ENCODE measurements at regions not wholly inside any gene's neighbourhood (a gene's known extent, or its start where the extent isn't known, plus 50 kb on each side); places are given as distances from the start of the nearest gene placed in this dataset.
"Not testable (repeated sequence)": the region's sequence is repeated elsewhere in the genome, so short reads cannot be mapped to it uniquely, and the experiment has no call there.

- DNase-seq (ENCODE audit: low read depth in 2 of 2), result not testable (repeated sequence)
Measured at GRCh38 chr2:89296820-89297398, 605.4 kb downstream of the RPIA start.

GRCh38 chr2:89299196-89299595 lies 607.7 kb downstream of the RPIA start:
- DNase-seq (ENCODE audit: low read depth in 2 of 2), result not testable (repeated sequence)

DNA sequence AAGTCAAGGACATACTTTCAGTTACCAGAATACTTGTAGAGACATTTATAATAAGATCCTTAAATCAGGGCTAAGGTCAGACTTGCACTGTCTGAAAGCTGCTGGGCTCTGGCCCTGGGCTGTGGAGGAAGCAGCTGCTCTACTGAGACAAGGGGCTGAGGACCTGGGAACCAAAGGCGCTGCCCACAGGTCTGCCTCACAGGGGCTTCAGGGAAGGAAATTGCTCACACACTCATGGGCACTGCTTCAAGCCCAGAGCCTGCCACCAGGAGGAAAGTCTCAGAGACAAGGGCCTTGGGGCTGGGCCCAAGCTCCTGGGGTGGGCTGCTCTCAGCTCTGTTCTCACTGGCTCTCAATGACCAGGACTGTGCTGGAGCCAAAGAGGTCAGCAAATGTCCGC lies 614.1 kb downstream of the RPIA start:
- DNase-seq (ENCODE audit: low read depth in 2 of 2), result not testable (repeated sequence)

GRCh38 chr2:89306869-89307637 lies 615.6 kb downstream of the RPIA start:
- not testable (repeated sequence) for DNase-seq (ENCODE audit: low read depth in 2 of 2)

GRCh38 chr2:89318990-89319389 lies 627.5 kb downstream of the RPIA start:
- not testable (repeated sequence) for DNase-seq (ENCODE audit: low read depth in 2 of 2)

DNA sequence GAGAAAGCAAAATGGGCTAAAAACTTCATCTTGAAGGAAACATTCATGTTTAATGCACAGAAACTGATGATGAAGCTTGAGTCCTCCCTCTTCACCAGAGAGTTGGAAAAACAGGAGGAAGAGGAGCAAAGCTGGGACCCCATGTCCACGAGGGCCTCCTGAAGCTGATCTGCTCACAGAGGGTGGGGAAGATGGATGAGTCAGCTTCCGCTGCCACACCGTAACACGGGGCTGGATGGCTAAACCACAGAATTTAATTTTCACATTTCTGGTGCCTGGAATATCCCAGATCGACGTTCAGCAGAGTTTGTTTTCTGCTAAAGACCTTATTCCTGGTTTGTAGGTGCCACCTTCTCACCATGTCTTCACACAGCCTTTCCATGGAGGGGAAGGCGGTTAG lies 634.4 kb downstream of the RPIA start:
- DNase-seq (ENCODE audit: low read depth in 2 of 2), result not testable (repeated sequence)

- DNase-seq (ENCODE audit: low read depth in 2 of 2), result not testable (repeated sequence)
Measured at GRCh38 chr2:89326455-89326854, 635.0 kb downstream of the RPIA start.

GRCh38 chr2:89328790-89329189 lies 637.3 kb downstream of the RPIA start:
- not testable (repeated sequence) for DNase-seq (ENCODE audit: low read depth in 2 of 2)

Measured in stimulated activated CD4-positive, alpha-beta T cell treated with anti-CD3 and anti-CD28 coated beads, Interleukin-15, amount 100 ng/mL, for 48 hours (primary cell).